HG03108 (cell line): ENCODE measurements at regions not wholly inside any gene's neighbourhood (a gene's known extent, or its start where the extent isn't known, plus 50 kb on each side); places are given as distances from the start of the nearest gene placed in this dataset.
"Not testable (repeated sequence)": the region's sequence is repeated elsewhere in the genome, so short reads cannot be mapped to it uniquely, and the experiment has no call there.

Source experiments
- ATAC-seq: cut with Tn5 transposase; IDR thresholded peaks from one replicate; pipeline ENCODE4 v1.9.1; 2021; ENCODE audit warnings: moderate library complexity; ENCODE audit not compliant: unreplicated experiment

- ATAC-seq: no peak
These were observed 245.2 kb upstream of the MAF start for GRCh38 chr16:79845734-79846135.

- peak; percentile 83 for ATAC-seq
These were observed 244.6 kb upstream of the MAF start for GRCh38 chr16:79845033-79845733.

GRCh38 chr16:79844603-79845002, 244.1 kb upstream of the MAF start:
- no peak for ATAC-seq

- ATAC-seq: no peak
These were observed 243.1 kb upstream of the MAF start for GRCh38 chr16:79843631-79844043.

GRCh38 chr16:79843145-79843544, 242.6 kb upstream of the MAF start:
- no peak for ATAC-seq

GRCh38 chr16:79842197-79842596, 241.7 kb upstream of the MAF start:
- no peak for ATAC-seq

GRCh38 chr16:79839466-79840341, 239.2 kb upstream of the MAF start:
- no peak for ATAC-seq

GRCh38 chr16:79838496-79839259, 238.1 kb upstream of the MAF start:
- no peak for ATAC-seq

GRCh38 chr16:79836144-79836543, 235.6 kb upstream of the MAF start:
- ATAC-seq: no peak

GRCh38 chr16:79835194-79835593, 234.7 kb upstream of the MAF start:
- no peak for ATAC-seq

GRCh38 chr16:79834720-79835119, 234.2 kb upstream of the MAF start:
- no peak for ATAC-seq

GRCh38 chr16:79834003-79834402, 233.5 kb upstream of the MAF start:
- not testable (repeated sequence) for ATAC-seq

GRCh38 chr16:79833559-79833958, 233.0 kb upstream of the MAF start:
- no peak for ATAC-seq

- ATAC-seq: no peak
These were observed 226.4 kb upstream of the MAF start for GRCh38 chr16:79826732-79827475.

GRCh38 chr16:79825002-79825401, 224.5 kb upstream of the MAF start:
- ATAC-seq: no peak

GRCh38 chr16:79823639-79824038, 223.1 kb upstream of the MAF start:
- no peak for ATAC-seq

- ATAC-seq: no peak
These were observed 221.4 kb upstream of the MAF start for GRCh38 chr16:79821911-79822310.

- ATAC-seq: no peak
These were observed 215.6 kb upstream of the MAF start for GRCh38 chr16:79816081-79816497.

- no peak for ATAC-seq
These were observed 214.5 kb upstream of the MAF start for GRCh38 chr16:79815049-79815448.

- ATAC-seq: no peak
These were observed 213.6 kb upstream of the MAF start for GRCh38 chr16:79814124-79814523.

GRCh38 chr16:79811541-79811940, 211.0 kb upstream of the MAF start:
- ATAC-seq: no peak
